Tibial nerve (tissue), 4 donors: ENCODE measurements at regions not wholly inside any gene's neighbourhood (a gene's known extent, or its start where the extent isn't known, plus 50 kb on each side); places are given as distances from the start of the nearest gene placed in this dataset.

Experiments used
- DNase-seq, 2 donors: peaks; one replicate each; pipeline ENCODE4 v3.0.0-alpha.2; 2019; ENCODE audit warnings: low spot score in 2 of 2
- H3K27ac ChIP-seq, 4 donors: fragments of 200-600 bp; sonication (generic) in 3 of 4; one replicate each; pipeline ENCODE4 v1.5.1; 2017 to 2019; ENCODE audit warnings: mild to moderate bottlenecking in 1 of 4
- H3K27me3 ChIP-seq, 2 donors: fragments of 200-600 bp; sonication (generic) in 1 of 2; one replicate each; pipeline versions ENCODE4 v1.5.1 to v1.6.0; 2017 to 2019
- H3K36me3 ChIP-seq, 3 donors: fragments of 200-600 bp; sonication (generic); one replicate each; pipeline ENCODE4 v1.5.1; 2018 to 2019
- H3K4me1 ChIP-seq, 4 donors: fragments of 200-600 bp; sonication (generic) in 3 of 4; one replicate each; pipeline ENCODE4 v1.5.1; 2017 to 2019
- H3K4me3 ChIP-seq, 4 donors: fragments of 200-600 bp; sonication (generic) in 3 of 4; one replicate each; pipeline ENCODE4 v1.5.1; 2017 to 2019; ENCODE audit warnings: mild to moderate bottlenecking in 1 of 4, moderate library complexity in 1 of 4
- H3K9me3 ChIP-seq, 4 donors: fragments of 200-600 bp; sonication (generic) in 3 of 4; one replicate each; pipeline ENCODE4 v1.5.1; 2017 to 2019
- EP300 ChIP-seq, 2 donors: sonication (generic); formaldehyde crosslinking; IDR thresholded peaks; one replicate each; pipeline ENCODE4 v1.6.1; 2017; ENCODE audit warnings: antibody characterized with exemption in 2 of 2, mild to moderate bottlenecking in 1 of 2
- POLR2A ChIP-seq, 2 donors: fragments of 450-650 bp; IDR thresholded peaks; one replicate each; pipeline ENCODE4 v1.6.1; 2017; ENCODE audit warnings: antibody characterized with exemption in 2 of 2, mild to moderate bottlenecking in 2 of 2, moderate library complexity in 2 of 2
- WGBS, 2 donors: methylation state at CpG; one replicate each; pipeline ENCODE4 v1.1.5; 2018; 5-methylcytosine and 5-hydroxymethylcytosine counted together
- TF ChIP-seq, protein P1 (sequence below), 5 experiments: fragments of 200-600 bp in 3 of 5; fragments of 450-650 bp in 2 of 5; sonication (generic) in 3 of 5; IDR thresholded peaks; one replicate each; pipeline ENCODE4 v1.5.1; 2016 to 2019; ENCODE audit warnings: antibody characterized with exemption in 5 of 5, mild to moderate bottlenecking in 3 of 5, moderate library complexity in 2 of 5

GRCh38 chr15:62877276-62877857 is 165.2 kb upstream of the TPM1 start:
- Histone ChIP-seq H3K4me3 (no peak overlapping the region), H3K9me3 (no peaks in the 10 kb centered on the region), H3K36me3 (no peaks in the 10 kb centered on the region), H3K4me1 (no peaks in the 10 kb centered on the region), H3K27me3 (no peaks in the 10 kb centered on the region), H3K27ac (no peak overlapping the region)
- WGBS, 2 donors: 93 to 94% methylated on average over 7 to 9 of the region's 9 CpGs
- no peak for DNase-seq
- no peak for TF ChIP-seq EP300 (IDR thresholded peaks at IDR 0.05)
- TF ChIP-seq POLR2A (IDR thresholded peaks at IDR 0.05): no peak
- TF ChIP-seq, protein P1, sequence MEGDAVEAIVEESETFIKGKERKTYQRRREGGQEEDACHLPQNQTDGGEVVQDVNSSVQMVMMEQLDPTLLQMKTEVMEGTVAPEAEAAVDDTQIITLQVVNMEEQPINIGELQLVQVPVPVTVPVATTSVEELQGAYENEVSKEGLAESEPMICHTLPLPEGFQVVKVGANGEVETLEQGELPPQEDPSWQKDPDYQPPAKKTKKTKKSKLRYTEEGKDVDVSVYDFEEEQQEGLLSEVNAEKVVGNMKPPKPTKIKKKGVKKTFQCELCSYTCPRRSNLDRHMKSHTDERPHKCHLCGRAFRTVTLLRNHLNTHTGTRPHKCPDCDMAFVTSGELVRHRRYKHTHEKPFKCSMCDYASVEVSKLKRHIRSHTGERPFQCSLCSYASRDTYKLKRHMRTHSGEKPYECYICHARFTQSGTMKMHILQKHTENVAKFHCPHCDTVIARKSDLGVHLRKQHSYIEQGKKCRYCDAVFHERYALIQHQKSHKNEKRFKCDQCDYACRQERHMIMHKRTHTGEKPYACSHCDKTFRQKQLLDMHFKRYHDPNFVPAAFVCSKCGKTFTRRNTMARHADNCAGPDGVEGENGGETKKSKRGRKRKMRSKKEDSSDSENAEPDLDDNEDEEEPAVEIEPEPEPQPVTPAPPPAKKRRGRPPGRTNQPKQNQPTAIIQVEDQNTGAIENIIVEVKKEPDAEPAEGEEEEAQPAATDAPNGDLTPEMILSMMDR (IDR thresholded peaks at IDR 0.05): no peak

DNA sequence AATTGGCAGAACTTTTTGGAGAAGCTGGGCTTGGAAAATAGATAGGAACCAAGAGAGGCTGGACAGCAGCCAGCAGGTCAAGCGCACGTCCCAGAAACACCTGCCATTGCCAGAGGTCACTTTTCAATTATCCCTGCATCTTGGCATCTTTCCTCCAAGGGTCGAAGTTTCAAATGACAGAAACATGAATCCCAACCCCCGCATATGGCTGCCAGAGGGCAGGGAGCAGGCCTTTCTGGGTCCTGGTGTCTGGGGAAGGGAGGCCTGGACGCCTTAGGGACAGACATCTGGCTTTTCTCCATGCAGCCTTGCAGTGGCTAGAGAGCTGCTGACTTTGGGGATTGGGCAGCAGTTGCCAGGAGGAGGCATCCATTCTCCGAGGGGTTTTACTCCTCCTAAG is 164.5 kb upstream of the TPM1 start:
- Histone ChIP-seq H3K36me3 (no peaks in the 10 kb centered on the region), H3K9me3 (no peaks in the 10 kb centered on the region), H3K27me3 (no peaks in the 10 kb centered on the region), H3K27ac (no peak overlapping the region), H3K4me3 (no peak overlapping the region), H3K4me1 (no peaks in the 10 kb centered on the region)
- DNase-seq: no peak
- 84 to 87% methylated on average over 6 of the region's 6 CpGs for WGBS, 2 donors
- TF ChIP-seq POLR2A (IDR thresholded peaks at IDR 0.05): no peak
- TF ChIP-seq EP300 (IDR thresholded peaks at IDR 0.05): no peak
- TF ChIP-seq, protein P1 (IDR thresholded peaks at IDR 0.05): no peak

DNA sequence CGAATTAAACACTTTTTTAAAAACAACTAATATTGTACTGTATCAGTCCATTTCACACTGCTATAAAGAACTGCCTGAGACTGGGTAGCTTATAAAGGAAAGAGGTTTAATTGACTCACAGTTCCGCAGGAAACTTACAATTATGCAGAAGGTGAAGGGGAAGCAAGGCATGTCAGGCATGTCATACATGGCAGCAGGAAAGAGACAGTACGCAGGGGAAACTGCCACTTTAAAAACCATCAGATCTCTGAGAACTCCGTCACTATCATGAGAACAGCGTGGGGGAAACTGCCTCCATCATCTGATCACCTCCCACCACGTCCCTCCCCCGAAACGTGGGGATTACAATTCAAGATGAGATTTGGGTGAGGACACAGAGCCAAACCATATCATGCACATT is 162.8 kb upstream of the TPM1 start:
- H3K4me3 ChIP-seq: no peak overlapping the region

DNA sequence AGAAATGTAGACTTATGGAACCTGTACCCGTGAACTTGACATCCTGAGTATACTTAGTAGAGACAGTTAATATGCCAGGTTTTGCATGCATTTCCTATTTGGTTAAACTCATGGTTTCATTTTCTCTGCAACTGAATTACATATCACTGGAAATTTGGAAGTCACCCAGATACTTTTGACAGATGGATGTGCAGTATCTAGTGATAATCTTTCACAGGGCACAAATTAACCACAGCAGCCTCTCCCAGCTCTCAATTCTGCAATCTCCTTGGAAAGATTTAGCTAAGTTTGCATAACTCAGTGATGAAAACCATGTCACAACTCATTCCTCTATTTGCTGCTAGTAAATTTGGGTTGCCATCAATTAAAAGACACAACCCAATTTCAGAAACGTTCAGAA is 162.3 kb upstream of the TPM1 start:
- 65 to 75% methylated on average over 2 of the region's 2 CpGs for WGBS, 2 donors
- H3K27ac ChIP-seq: no peak overlapping the region
- H3K36me3 ChIP-seq: no peaks in the 10 kb centered on the region
- no peaks in the 10 kb centered on the region for H3K9me3 ChIP-seq
- TF ChIP-seq, protein P1 (IDR thresholded peaks at IDR 0.05): no peak
- TF ChIP-seq EP300 (IDR thresholded peaks at IDR 0.05): no peak
- TF ChIP-seq POLR2A (IDR thresholded peaks at IDR 0.05): no peak
- no peak overlapping the region for H3K4me3 ChIP-seq
- H3K4me1 ChIP-seq: peaks cover 0 to 5% (median 0%) of the 10 kb centered on the region in 4 donors
- no peaks in the 10 kb centered on the region for H3K27me3 ChIP-seq
- DNase-seq: no peak

More for the DNA sequence above, 162.8 kb upstream of the TPM1 start:
- Histone ChIP-seq H3K4me1 (peaks cover 0 to 5% (median 0%) of the 10 kb centered on the region in 4 donors), H3K36me3 (no peaks in the 10 kb centered on the region), H3K27me3 (no peaks in the 10 kb centered on the region), H3K9me3 (no peaks in the 10 kb centered on the region), H3K27ac (no peak overlapping the region)
- WGBS, 2 donors: 65 to 71% methylated on average over 8 of the region's 8 CpGs
- DNase-seq: no peak
- no peak for TF ChIP-seq POLR2A (IDR thresholded peaks at IDR 0.05)
- TF ChIP-seq, protein P1 (IDR thresholded peaks at IDR 0.05): no peak

- Histone ChIP-seq H3K9me3 (no peaks in the 10 kb centered on the region), H3K4me3 (no peak overlapping the region), H3K4me1 (peaks cover 0 to 5% (median 0%) of the 10 kb centered on the region in 4 donors), H3K27me3 (no peaks in the 10 kb centered on the region), H3K36me3 (no peaks in the 10 kb centered on the region), H3K27ac (no peak overlapping the region)
- WGBS, 2 donors: 92 to 95% methylated on average over 4 of the region's 4 CpGs
- TF ChIP-seq EP300 (IDR thresholded peaks at IDR 0.05): no peak
- TF ChIP-seq, protein P1 (IDR thresholded peaks at IDR 0.05): no peak
- TF ChIP-seq POLR2A (IDR thresholded peaks at IDR 0.05): no peak
- DNase-seq: no peak
These were observed 161.5 kb upstream of the TPM1 start for GRCh38 chr15:62881056-62881455.
